ENCODE measurements at regions not wholly inside any gene's neighbourhood (a gene's known extent, or its start where the extent isn't known, plus 50 kb on each side); places are given as distances from the start of the nearest gene placed in this dataset.

DNA sequence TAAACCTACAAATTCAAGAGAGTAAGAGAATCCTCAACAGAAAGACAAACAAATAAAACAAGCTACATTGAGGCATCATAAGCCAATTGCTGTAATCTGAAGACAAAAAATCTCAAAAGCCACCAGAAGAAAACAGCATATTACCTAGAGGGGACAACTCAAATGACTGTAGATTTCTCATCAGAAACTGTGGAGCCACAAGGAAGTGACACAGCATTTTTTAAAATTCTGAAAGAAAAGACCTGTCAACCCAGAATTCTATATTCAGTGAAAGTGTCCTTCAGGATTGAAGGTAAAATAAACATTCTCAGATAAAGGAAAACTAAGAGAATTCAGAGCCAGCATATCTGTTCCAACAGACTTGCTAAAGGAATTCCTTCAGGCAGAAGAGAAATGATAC, 147.8 kb upstream of the DHRS4 start:
- no peak overlapping the region for H3K27ac ChIP-seq (ENCODE audit: control insufficient read depth, insufficient read depth, low read length)
- no peak overlapping the region for H2AFZ ChIP-seq (ENCODE audit: control insufficient read depth, low read length)
- no peaks in the 10 kb centered on the region for H3K79me2 ChIP-seq (ENCODE audit: control insufficient read depth, insufficient read depth, low read length)
- H3K9ac ChIP-seq (ENCODE audit: control insufficient read depth, extremely low read depth, insufficient read depth, low read length) = no peak overlapping the region
- dilution Hi-C loops (cut with MboI; ENCODE audit: extremely low pct_ligation_motif_present, low sequenced_read_pairs) = no loop called here
- H3K9me3 ChIP-seq (ENCODE audit: control insufficient read depth, low read depth, low read length) = no peaks in the 10 kb centered on the region
- H4K20me1 ChIP-seq (ENCODE audit: control insufficient read depth, extremely low read depth, insufficient read depth, low read length) = no peaks in the 10 kb centered on the region
- no peaks in the 10 kb centered on the region for H3K4me1 ChIP-seq (ENCODE audit: control insufficient read depth, extremely low read depth, insufficient read depth, low read length)
- H3K4me3 ChIP-seq (ENCODE audit: control insufficient read depth in 2 of 3, extremely low read depth in 1 of 3, insufficient read depth in 2 of 3, low read depth in 1 of 3, low read length in 3 of 3) = no peak overlapping the region
- no peaks in the 10 kb centered on the region for H3K9me1 ChIP-seq (ENCODE audit: control insufficient read depth, extremely low read depth, insufficient read depth, low read length)
- no peaks in the 10 kb centered on the region for H3K36me3 ChIP-seq (ENCODE audit: control insufficient read depth in 2 of 2, extremely low read depth in 1 of 2, insufficient read depth in 2 of 2, low read length in 2 of 2)
- DNase-seq (ENCODE audit: low read depth, low spot score) (no peak), FAIRE-seq (no peak)
- H3K27me3 ChIP-seq (ENCODE audit: control insufficient read depth, extremely low read depth, insufficient read depth, low read length) = no peaks in the 10 kb centered on the region
- TF ChIP-seq EZH2 (IDR thresholded peaks at IDR 0.05; ENCODE audit: low read length) = no peak
- TF ChIP-seq, protein P1, sequence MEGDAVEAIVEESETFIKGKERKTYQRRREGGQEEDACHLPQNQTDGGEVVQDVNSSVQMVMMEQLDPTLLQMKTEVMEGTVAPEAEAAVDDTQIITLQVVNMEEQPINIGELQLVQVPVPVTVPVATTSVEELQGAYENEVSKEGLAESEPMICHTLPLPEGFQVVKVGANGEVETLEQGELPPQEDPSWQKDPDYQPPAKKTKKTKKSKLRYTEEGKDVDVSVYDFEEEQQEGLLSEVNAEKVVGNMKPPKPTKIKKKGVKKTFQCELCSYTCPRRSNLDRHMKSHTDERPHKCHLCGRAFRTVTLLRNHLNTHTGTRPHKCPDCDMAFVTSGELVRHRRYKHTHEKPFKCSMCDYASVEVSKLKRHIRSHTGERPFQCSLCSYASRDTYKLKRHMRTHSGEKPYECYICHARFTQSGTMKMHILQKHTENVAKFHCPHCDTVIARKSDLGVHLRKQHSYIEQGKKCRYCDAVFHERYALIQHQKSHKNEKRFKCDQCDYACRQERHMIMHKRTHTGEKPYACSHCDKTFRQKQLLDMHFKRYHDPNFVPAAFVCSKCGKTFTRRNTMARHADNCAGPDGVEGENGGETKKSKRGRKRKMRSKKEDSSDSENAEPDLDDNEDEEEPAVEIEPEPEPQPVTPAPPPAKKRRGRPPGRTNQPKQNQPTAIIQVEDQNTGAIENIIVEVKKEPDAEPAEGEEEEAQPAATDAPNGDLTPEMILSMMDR (optimal IDR thresholded peaks at IDR 0.05 in 1 of 3, IDR thresholded peaks at IDR 0.05 in 1 of 3, conservative IDR thresholded peaks at IDR 0.05 in 1 of 3; ENCODE audit: extremely low read depth in 1 of 3, insufficient read depth in 2 of 3, low read length in 3 of 3) = no peak
- no peak overlapping the region for H3K4me2 ChIP-seq (ENCODE audit: control insufficient read depth, extremely low read depth, insufficient read depth, low read depth, low read length)

DNA sequence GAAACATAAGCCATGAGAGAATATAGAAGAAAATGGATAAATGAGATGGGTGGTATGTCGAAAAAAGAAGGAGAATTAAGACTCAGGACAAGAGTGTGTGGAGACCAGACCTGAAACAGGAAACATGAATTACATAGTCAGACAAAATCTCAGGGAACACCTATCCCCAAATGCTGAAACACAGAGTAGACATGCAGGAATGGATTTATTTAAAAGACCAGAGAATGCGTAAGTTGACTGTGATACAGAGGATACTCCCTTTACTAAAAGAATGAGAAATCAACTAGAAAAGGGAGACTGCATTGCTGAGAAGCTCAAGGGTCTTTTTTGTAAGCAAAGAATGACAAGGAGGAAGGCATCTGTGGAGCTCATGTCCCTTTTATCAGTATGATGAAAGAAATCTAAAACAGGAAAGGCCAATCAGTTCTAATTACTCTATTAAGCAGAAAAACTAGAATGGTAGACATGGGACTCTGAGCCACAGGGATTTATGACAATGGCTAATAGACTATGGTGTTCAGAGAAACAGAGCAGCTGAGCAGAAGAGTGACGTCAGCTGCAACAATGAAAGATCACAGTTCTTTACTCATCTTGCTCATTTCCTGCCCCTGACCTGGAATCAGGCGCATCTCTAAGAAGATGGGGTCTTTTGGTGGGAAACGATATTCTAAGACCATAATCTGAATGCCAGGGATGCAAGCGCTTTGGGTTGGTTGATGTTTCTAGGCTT, 138.9 kb upstream of the DHRS4 start:
- TF ChIP-seq, protein P1 (optimal IDR thresholded peaks at IDR 0.05 in 1 of 3, IDR thresholded peaks at IDR 0.05 in 1 of 3, conservative IDR thresholded peaks at IDR 0.05 in 1 of 3; ENCODE audit: extremely low read depth in 1 of 3, insufficient read depth in 2 of 3, low read length in 3 of 3) = no peak
- no peak for TF ChIP-seq EZH2 (IDR thresholded peaks at IDR 0.05; ENCODE audit: low read length)
- Histone ChIP-seq H3K9me1 (ENCODE audit: control insufficient read depth, extremely low read depth, insufficient read depth, low read length) (no peaks in the 10 kb centered on the region), H3K4me3 (ENCODE audit: control insufficient read depth in 2 of 3, extremely low read depth in 1 of 3, insufficient read depth in 2 of 3, low read depth in 1 of 3, low read length in 3 of 3) (no peak overlapping the region), H3K27ac (ENCODE audit: control insufficient read depth, insufficient read depth, low read length) (no peak overlapping the region), H3K4me1 (ENCODE audit: control insufficient read depth, extremely low read depth, insufficient read depth, low read length) (no peaks in the 10 kb centered on the region), H3K9me3 (ENCODE audit: control insufficient read depth, low read depth, low read length) (peaks cover 1% of the 10 kb centered on the region), H2AFZ (ENCODE audit: control insufficient read depth, low read length) (no peak overlapping the region), H3K36me3 (ENCODE audit: control insufficient read depth in 2 of 2, extremely low read depth in 1 of 2, insufficient read depth in 2 of 2, low read length in 2 of 2) (no peaks in the 10 kb centered on the region), H3K9ac (ENCODE audit: control insufficient read depth, extremely low read depth, insufficient read depth, low read length) (no peak overlapping the region), H3K27me3 (ENCODE audit: control insufficient read depth, extremely low read depth, insufficient read depth, low read length) (no peaks in the 10 kb centered on the region), H3K4me2 (ENCODE audit: control insufficient read depth, extremely low read depth, insufficient read depth, low read depth, low read length) (no peak overlapping the region), H3K79me2 (ENCODE audit: control insufficient read depth, insufficient read depth, low read length) (no peaks in the 10 kb centered on the region), H4K20me1 (ENCODE audit: control insufficient read depth, extremely low read depth, insufficient read depth, low read length) (no peaks in the 10 kb centered on the region)
- no peak for DNase-seq (ENCODE audit: low read depth, low spot score)
- dilution Hi-C loops (cut with MboI; ENCODE audit: extremely low pct_ligation_motif_present, low sequenced_read_pairs) = no loop called here
- no peak for FAIRE-seq
